ENCODE measurements at regions not wholly inside any gene's neighbourhood (a gene's known extent, or its start where the extent isn't known, plus 50 kb on each side); places are given as distances from the start of the nearest gene placed in this dataset.
A peak's percentile ranks its signal among the peaks of the same experiment; 100 is the strongest.

GRCh38 chr2:128832946-128833663 lies 514.4 kb upstream of the HS6ST1 start:
- no peaks in the 10 kb centered on the region for H3K4me1 ChIP-seq (ENCODE audit: control insufficient read depth, extremely low read depth, insufficient read depth, low read length)
- no peaks in the 10 kb centered on the region for H4K20me1 ChIP-seq (replicated peaks; ENCODE audit: control insufficient read depth, extremely low read depth, insufficient read depth, low read length)
- no peak for FAIRE-seq
- no peaks in the 10 kb centered on the region for H3K36me3 ChIP-seq (ENCODE audit: control insufficient read depth in 2 of 2, extremely low read depth in 1 of 2, insufficient read depth in 2 of 2, low read length in 2 of 2)
- intact Hi-C loops (cut with micrococcal nuclease) = no loop called here
- no peak overlapping the region for H3K4me3 ChIP-seq (replicated peaks in 1 of 3; ENCODE audit: insufficient read depth in 1 of 3, low read depth in 1 of 3, low read length in 3 of 3)
- no TSS peak for BruUV-seq (replicated peaks)
- ChIA-PET POLR2A (no interaction called here), CTCF (no interaction called here)
- no peak for TF ChIP-seq JUN (IDR thresholded peaks at IDR 0.05; ENCODE audit: borderline replicate concordance, insufficient read depth, insufficient read length, low read depth)
- no peaks in the 10 kb centered on the region for H3K79me2 ChIP-seq (ENCODE audit: control insufficient read depth, insufficient read depth, low read length)
- H3K9ac ChIP-seq (replicated peaks; ENCODE audit: extremely low read depth, insufficient read depth, low read length) = no peak overlapping the region
- no peak overlapping the region for H3K4me2 ChIP-seq (ENCODE audit: insufficient read depth, low read length)
- peaks cover 14% of the 10 kb centered on the region for H3K9me3 ChIP-seq (replicated peaks; ENCODE audit: control insufficient read depth, insufficient read depth, low read length)
- no peaks in the 10 kb centered on the region for H3K27me3 ChIP-seq (ENCODE audit: control insufficient read depth in 2 of 2, insufficient read depth in 2 of 2, low read length in 2 of 2)
- dilution Hi-C loops (cut with MboI; ENCODE audit: extremely low pct_ligation_motif_present, low sequenced_read_pairs) = no loop called here
- no peaks in the 10 kb centered on the region for H3K9me1 ChIP-seq (replicated peaks; ENCODE audit: control insufficient read depth, extremely low read depth, insufficient read depth, low read length)
- H2AFZ ChIP-seq (ENCODE audit: low read depth, low read length) = no peak overlapping the region
- DNase-seq (ENCODE audit: low read depth, low spot score) = no peak
- no peak overlapping the region for H3K27ac ChIP-seq (ENCODE audit: insufficient read depth, low read depth, low read length)

- no peaks in the 10 kb centered on the region for H3K79me2 ChIP-seq (ENCODE audit: control insufficient read depth, insufficient read depth, low read length)
- H3K9me1 ChIP-seq (replicated peaks; ENCODE audit: control insufficient read depth, extremely low read depth, insufficient read depth, low read length) = no peaks in the 10 kb centered on the region
- H3K4me2 ChIP-seq (ENCODE audit: insufficient read depth, low read length) = no peak overlapping the region
- no peak overlapping the region for H3K27ac ChIP-seq (ENCODE audit: insufficient read depth, low read depth, low read length)
- dilution Hi-C loops (cut with MboI; ENCODE audit: extremely low pct_ligation_motif_present, low sequenced_read_pairs) (no loop called here), intact Hi-C loops (cut with micrococcal nuclease) (no loop called here)
- no peak overlapping the region for H2AFZ ChIP-seq (ENCODE audit: low read depth, low read length)
- FAIRE-seq (no peak), DNase-seq (ENCODE audit: low read depth, low spot score) (no peak)
- no peaks in the 10 kb centered on the region for H3K36me3 ChIP-seq (ENCODE audit: control insufficient read depth in 2 of 2, extremely low read depth in 1 of 2, insufficient read depth in 2 of 2, low read length in 2 of 2)
- ChIA-PET POLR2A (no interaction called here), CTCF (no interaction called here)
- H3K27me3 ChIP-seq (ENCODE audit: control insufficient read depth in 2 of 2, insufficient read depth in 2 of 2, low read length in 2 of 2) = no peaks in the 10 kb centered on the region
- H3K4me1 ChIP-seq (ENCODE audit: control insufficient read depth, extremely low read depth, insufficient read depth, low read length) = no peaks in the 10 kb centered on the region
- H3K9ac ChIP-seq (replicated peaks; ENCODE audit: extremely low read depth, insufficient read depth, low read length) = no peak overlapping the region
- TF ChIP-seq POLR2AphosphoS5 (IDR thresholded peaks at IDR 0.05; ENCODE audit: insufficient read depth, low read depth, low read length) (no peak), EZH2 (IDR thresholded peaks at IDR 0.05; ENCODE audit: borderline replicate concordance, low read depth, low read length, severe bottlenecking) (no peak), POLR2A (IDR thresholded peaks at IDR 0.05; ENCODE audit: low read depth, low read length) (no peak), GATA2 (IDR thresholded peaks at IDR 0.05; ENCODE audit: insufficient read depth, insufficient read length, low read depth, low read length) (no peak), CTCF (IDR thresholded peaks at IDR 0.05; ENCODE audit: extremely low read depth in 1 of 2, insufficient read depth in 1 of 2, low read depth in 1 of 2, low read length in 2 of 2) (no peak), MYC (IDR thresholded peaks at IDR 0.05; ENCODE audit: low read depth, low read length) (no peak)
- TF ChIP-seq, protein P1, sequence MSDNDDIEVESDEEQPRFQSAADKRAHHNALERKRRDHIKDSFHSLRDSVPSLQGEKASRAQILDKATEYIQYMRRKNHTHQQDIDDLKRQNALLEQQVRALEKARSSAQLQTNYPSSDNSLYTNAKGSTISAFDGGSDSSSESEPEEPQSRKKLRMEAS (IDR thresholded peaks at IDR 0.05; ENCODE audit: insufficient read depth, insufficient read length) = peak; percentile 5
- H3K9me3 ChIP-seq (replicated peaks; ENCODE audit: control insufficient read depth, insufficient read depth, low read length) = peaks cover 14% of the 10 kb centered on the region
- BruUV-seq (replicated peaks) = no TSS peak
- H3K4me3 ChIP-seq (replicated peaks in 1 of 3; ENCODE audit: insufficient read depth in 1 of 3, low read depth in 1 of 3, low read length in 3 of 3) = no peak overlapping the region
- no peaks in the 10 kb centered on the region for H4K20me1 ChIP-seq (replicated peaks; ENCODE audit: control insufficient read depth, extremely low read depth, insufficient read depth, low read length)
Measured at GRCh38 chr2:128833664-128834027, 515.0 kb upstream of the HS6ST1 start.
